Liver (tissue), 8 donors: ENCODE measurements at regions not wholly inside any gene's neighbourhood (a gene's known extent, or its start where the extent isn't known, plus 50 kb on each side); places are given as distances from the start of the nearest gene placed in this dataset.

Source experiments
- DNase-seq: peaks from one replicate; pipeline ENCODE4 v3.0.0-alpha.2; 2017; ENCODE audit warnings: low spot score
- H3K27ac ChIP-seq, 2 donors: one replicate each; pipeline ENCODE4 v1.7.0; 2013; ENCODE audit warnings: inconsistent platforms in 2 of 2, low read length in 2 of 2, control low read depth in 1 of 2, low read depth in 1 of 2, mild to moderate bottlenecking in 1 of 2
- H3K27me3 ChIP-seq, 4 donors: one replicate each; pipeline versions ENCODE4 v1.6.1 to v1.7.0; 2013; ENCODE audit warnings: low read length in 3 of 4, inconsistent platforms in 1 of 4, mild to moderate bottlenecking in 1 of 4, moderate library complexity in 1 of 4; ENCODE audit not compliant: control insufficient read depth in 4 of 4, insufficient read depth in 4 of 4
- H3K36me3 ChIP-seq, 4 donors: one replicate each; pipeline versions ENCODE4 v1.6.1 to v1.7.0; 2013; ENCODE audit warnings: low read length in 3 of 4, mild to moderate bottlenecking in 3 of 4, low read depth in 1 of 4, moderate library complexity in 1 of 4; ENCODE audit not compliant: control insufficient read depth in 4 of 4, insufficient read depth in 3 of 4
- H3K4me1 ChIP-seq, 4 donors: one replicate each; pipeline versions ENCODE4 v1.6.1 to v1.7.0; 2013; ENCODE audit warnings: low read length in 3 of 4, mild to moderate bottlenecking in 3 of 4, moderate library complexity in 1 of 4; ENCODE audit not compliant: control insufficient read depth in 4 of 4, insufficient read depth in 4 of 4
- H3K4me3 ChIP-seq, 3 donors: one replicate each; pipeline versions ENCODE4 v1.6.1 to v1.7.0; 2013; ENCODE audit warnings: low read length in 3 of 3, control low read depth in 1 of 3, low read depth in 1 of 3, mild to moderate bottlenecking in 1 of 3
- H3K9ac ChIP-seq, 2 donors: one replicate each; pipeline ENCODE4 v1.7.0; 2013; ENCODE audit warnings: low read length in 2 of 2, mild to moderate bottlenecking in 2 of 2, moderate library complexity in 2 of 2, control low read depth in 1 of 2, low read depth in 1 of 2
- H3K9me3 ChIP-seq, 4 donors: one replicate each; pipeline versions ENCODE4 v1.6.1 to v1.7.0; 2013; ENCODE audit warnings: low read length in 3 of 4; ENCODE audit not compliant: control insufficient read depth in 4 of 4
- ATF3 ChIP-seq: IDR thresholded peaks from 2 replicates; pipeline ENCODE4 v1.6.1; 2016; ENCODE audit warnings: antibody characterized with exemption
- CTCF ChIP-seq: fragments of 150-350 bp; IDR thresholded peaks from 2 replicates; pipeline ENCODE4 v1.5.1; 2017; ENCODE audit warnings: improper control_type of control experiment, low read depth, low read length; ENCODE audit not compliant: missing input control
- EGR1 ChIP-seq, 2 donors: IDR thresholded peaks; 2 replicates each; pipeline ENCODE4 v1.6.1; 2016 to 2018; ENCODE audit warnings: antibody characterized with exemption in 2 of 2, low read depth in 2 of 2
- FOXA1 ChIP-seq: IDR thresholded peaks from 2 replicates; pipeline ENCODE4 v1.6.1; 2016; ENCODE audit warnings: antibody characterized with exemption
- FOXA2 ChIP-seq: IDR thresholded peaks from 2 replicates; pipeline ENCODE4 v1.6.1; 2016; ENCODE audit warnings: antibody characterized with exemption
- GABPA ChIP-seq, 2 donors: IDR thresholded peaks in 1 of 2; conservative IDR thresholded peaks in 1 of 2; 2 replicates each; pipeline ENCODE4 v1.6.1; 2016; ENCODE audit warnings: antibody characterized with exemption in 2 of 2, mild to moderate bottlenecking in 1 of 2, moderate library complexity in 1 of 2
- HNF4A ChIP-seq, 2 donors: conservative IDR thresholded peaks; 2 replicates each; pipeline ENCODE4 v1.6.1; 2016; ENCODE audit warnings: antibody characterized with exemption in 2 of 2, mild to moderate bottlenecking in 2 of 2
- HNF4G ChIP-seq: IDR thresholded peaks from 2 replicates; pipeline ENCODE4 v1.6.1; 2016; ENCODE audit warnings: antibody characterized with exemption
- JUND ChIP-seq, 2 donors: IDR thresholded peaks; 2 replicates each; pipeline ENCODE4 v1.6.1; 2016; ENCODE audit warnings: antibody characterized with exemption in 2 of 2
- MAX ChIP-seq: IDR thresholded peaks from 2 replicates; pipeline ENCODE4 v1.6.1; 2016; ENCODE audit warnings: antibody characterized with exemption
- NR2F2 ChIP-seq: IDR thresholded peaks from 2 replicates; pipeline ENCODE4 v1.6.1; 2016; ENCODE audit warnings: antibody characterized with exemption
- RAD21 ChIP-seq, 2 donors: IDR thresholded peaks; 2 replicates each; pipeline ENCODE4 v1.6.1; 2016; ENCODE audit warnings: antibody characterized with exemption in 2 of 2, mild to moderate bottlenecking in 2 of 2
- REST ChIP-seq: IDR thresholded peaks from 2 replicates; pipeline ENCODE4 v1.6.1; 2016; ENCODE audit warnings: antibody characterized with exemption, mild to moderate bottlenecking
- RXRA ChIP-seq, 2 donors: IDR thresholded peaks; 2 replicates each; pipeline ENCODE4 v1.6.1; 2017 to 2018; ENCODE audit warnings: antibody characterized with exemption in 2 of 2, mild to moderate bottlenecking in 1 of 2
- SP1 ChIP-seq: IDR thresholded peaks from 2 replicates; pipeline ENCODE4 v1.6.1; 2018; ENCODE audit warnings: antibody characterized with exemption, mild to moderate bottlenecking
- TAF1 ChIP-seq: conservative IDR thresholded peaks from 2 replicates; pipeline ENCODE4 v1.6.1; 2016; ENCODE audit warnings: antibody characterized with exemption, mild to moderate bottlenecking
- YY1 ChIP-seq: IDR thresholded peaks from 2 replicates; pipeline ENCODE4 v1.6.1; 2016; ENCODE audit warnings: antibody characterized with exemption, mild to moderate bottlenecking
- ZBTB33 ChIP-seq: IDR thresholded peaks from 2 replicates; pipeline ENCODE4 v1.6.1; 2016; ENCODE audit warnings: antibody characterized with exemption
- WGBS: extraction: QIAGEN DNeasy Blood & Tissue Kit; methylation state at CpG from one replicate; pipeline ENCODE4 v1.1.7; 2013; 5-methylcytosine and 5-hydroxymethylcytosine counted together
- donor health status: healthy.
- donor health status: healthy.
- donor health status: healthy.
- donor health status: healthy.
- donor health status: healthy.

- Histone ChIP-seq H3K27me3 (no peaks in the 10 kb centered on the region), H3K9me3 (no peaks in the 10 kb centered on the region), H3K36me3 (no peaks in the 10 kb centered on the region), H3K27ac (no peak overlapping the region), H3K9ac (no peak overlapping the region), H3K4me1 (no peaks in the 10 kb centered on the region), H3K4me3 (no peak overlapping the region)
- DNase-seq, result no peak
- WGBS, result 95% methylated on average over 1 of the region's 1 CpG
- TF ChIP-seq HNF4A (conservative IDR thresholded peaks at IDR 0.05), result no peak
- TF ChIP-seq TAF1, result no peak
- no peak for TF ChIP-seq NR2F2
- TF ChIP-seq GABPA (IDR thresholded peaks at IDR 0.05 in 1 of 2, conservative IDR thresholded peaks at IDR 0.05 in 1 of 2), result no peak
- TF ChIP-seq JUND (IDR thresholded peaks at IDR 0.05), result no peak
- TF ChIP-seq RXRA (IDR thresholded peaks at IDR 0.05), result no peak
- no peak for TF ChIP-seq MAX
- TF ChIP-seq REST, result no peak
- no peak for TF ChIP-seq FOXA1
- TF ChIP-seq ZBTB33, result no peak
- no peak for TF ChIP-seq EGR1 (IDR thresholded peaks at IDR 0.05; ENCODE audit: low read depth in 2 of 2)
- no peak for TF ChIP-seq HNF4G
- TF ChIP-seq FOXA2, result no peak
- no peak for TF ChIP-seq YY1
- TF ChIP-seq ATF3, result no peak
- no peak for TF ChIP-seq SP1
- no peak for TF ChIP-seq RAD21 (IDR thresholded peaks at IDR 0.05)
- no peak for TF ChIP-seq CTCF
These were observed 733.4 kb upstream of the B3GALT2 start for GRCh38 chr1:193919827-193920226.

GRCh38 chr1:193916452-193916851, 730.0 kb upstream of the B3GALT2 start:
- H3K9me3 ChIP-seq, result no peaks in the 10 kb centered on the region
- TF ChIP-seq CTCF, result no peak
- no peak for TF ChIP-seq ZBTB33
- TF ChIP-seq HNF4G, result no peak
- TF ChIP-seq FOXA1, result no peak

More at GRCh38 chr1:193916452-193916851, 730.0 kb upstream of the B3GALT2 start:
- WGBS, result 92% methylated on average over 1 of the region's 1 CpG
- no peak for DNase-seq
- no peak overlapping the region for H3K9ac ChIP-seq
- H3K4me1 ChIP-seq, result no peaks in the 10 kb centered on the region
- no peak overlapping the region for H3K27ac ChIP-seq
- no peak overlapping the region for H3K4me3 ChIP-seq
- no peaks in the 10 kb centered on the region for H3K27me3 ChIP-seq
- H3K36me3 ChIP-seq, result no peaks in the 10 kb centered on the region
